Neutrophil (primary cell): ENCODE measurements at regions not wholly inside any gene's neighbourhood (a gene's known extent, or its start where the extent isn't known, plus 50 kb on each side); places are given as distances from the start of the nearest gene placed in this dataset.

Experiments
- H3K27ac ChIP-seq: fragments of 200-600 bp; sonication (generic); 2 replicates; pipeline ENCODE4 v1.5.1; 2016; ENCODE audit warnings: mild to moderate bottlenecking, moderate library complexity
- H3K27me3 ChIP-seq: fragments of 200-600 bp; sonication (generic); 2 replicates; pipeline ENCODE4 v1.6.0; 2016; ENCODE audit warnings: mild to moderate bottlenecking
- H3K36me3 ChIP-seq: fragments of 200-600 bp; sonication (generic); 2 replicates; pipeline ENCODE4 v1.5.1; 2017
- H3K4me1 ChIP-seq, 2 experiments: fragments of 200-600 bp in 1 of 2; sonication (generic) in 1 of 2; 1 replicate in 1 of 2; 2 replicates in 1 of 2; pipeline versions ENCODE4 v1.5.1 to v1.6.1; 2013 to 2016; ENCODE audit warnings: low read depth in 1 of 2, low read length in 1 of 2, mild to moderate bottlenecking in 1 of 2, moderate library complexity in 1 of 2; ENCODE audit not compliant: control insufficient read depth in 1 of 2, insufficient read depth in 1 of 2
- H3K4me3 ChIP-seq, 2 experiments: fragments of 200-600 bp in 1 of 2; sonication (generic) in 1 of 2; 1 replicate in 1 of 2; 2 replicates in 1 of 2; pipeline ENCODE4 v1.5.1; 2013 to 2016; ENCODE audit warnings: low read depth in 1 of 2, low read length in 1 of 2, mild to moderate bottlenecking in 1 of 2, moderate library complexity in 1 of 2
- H3K9me3 ChIP-seq: fragments of 200-600 bp; sonication (generic); 2 replicates; pipeline ENCODE4 v1.5.1; 2016
- CTCF ChIP-seq: fragments of 200-600 bp; sonication (generic); IDR thresholded peaks from 2 replicates; pipeline ENCODE4 v1.5.1; 2016; ENCODE audit warnings: antibody characterized with exemption

GRCh38 chr2:82823892-82824291 lies 1635.2 kb downstream of the SUCLG1 start:
- Histone ChIP-seq H3K27me3 (no peaks in the 10 kb centered on the region), H3K9me3 (no peaks in the 10 kb centered on the region), H3K4me1 (no peaks in the 10 kb centered on the region), H3K27ac (no peak overlapping the region), H3K4me3 (no peak overlapping the region), H3K36me3 (no peaks in the 10 kb centered on the region)
- TF ChIP-seq CTCF = no peak

- no peak overlapping the region for H3K27ac ChIP-seq
- no peaks in the 10 kb centered on the region for H3K36me3 ChIP-seq
- no peaks in the 10 kb centered on the region for H3K27me3 ChIP-seq
- TF ChIP-seq CTCF = no peak
- no peak overlapping the region for H3K4me3 ChIP-seq
- no peaks in the 10 kb centered on the region for H3K4me1 ChIP-seq
- no peaks in the 10 kb centered on the region for H3K9me3 ChIP-seq
Measured at GRCh38 chr2:82819951-82820350, 1639.1 kb downstream of the SUCLG1 start.

DNA sequence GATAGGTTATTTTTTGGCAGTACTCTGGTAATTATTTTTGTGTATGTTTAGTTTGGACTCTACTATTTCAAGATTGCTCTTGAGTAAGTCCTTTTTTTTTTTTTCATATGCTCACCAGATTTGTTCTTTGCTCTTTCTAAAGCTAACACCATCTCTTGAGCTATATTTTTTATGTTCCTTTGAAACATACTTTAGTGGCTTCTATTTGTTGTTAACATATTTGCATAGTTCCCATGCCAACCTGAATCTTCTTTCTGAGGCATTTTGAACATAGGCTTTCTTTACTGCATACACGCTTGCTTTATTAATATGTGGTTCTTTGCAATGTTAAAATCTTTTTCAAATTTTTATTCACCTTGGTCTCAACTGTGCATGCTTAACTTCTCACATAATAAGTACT lies 1644.9 kb downstream of the SUCLG1 start:
- H3K36me3 ChIP-seq = no peaks in the 10 kb centered on the region
- H3K4me3 ChIP-seq = no peak overlapping the region
- no peaks in the 10 kb centered on the region for H3K27me3 ChIP-seq
- no peak for TF ChIP-seq CTCF
- no peaks in the 10 kb centered on the region for H3K4me1 ChIP-seq
- H3K27ac ChIP-seq = no peak overlapping the region
- no peaks in the 10 kb centered on the region for H3K9me3 ChIP-seq

DNA sequence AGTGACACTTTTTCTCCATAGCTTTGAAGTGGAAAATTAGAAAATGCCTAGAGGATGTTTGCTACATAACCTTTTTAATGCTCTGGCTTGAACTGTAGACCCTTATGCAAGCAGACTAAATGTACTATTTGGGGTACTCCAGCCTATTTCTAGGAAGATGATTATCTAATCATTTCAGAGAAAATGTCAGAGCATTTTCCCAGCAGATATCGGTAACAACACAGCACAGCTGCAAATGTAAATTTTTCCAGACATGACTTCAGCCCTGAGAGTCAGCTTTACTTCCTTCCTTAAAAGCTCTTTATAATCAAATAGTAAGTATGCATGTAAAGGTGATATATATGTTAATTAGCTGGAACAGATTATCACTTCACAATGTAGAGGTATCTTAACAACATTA lies 1647.1 kb downstream of the SUCLG1 start:
- Histone ChIP-seq H3K27ac (no peak overlapping the region), H3K27me3 (no peaks in the 10 kb centered on the region), H3K9me3 (no peaks in the 10 kb centered on the region), H3K36me3 (no peaks in the 10 kb centered on the region), H3K4me1 (no peaks in the 10 kb centered on the region), H3K4me3 (no peak overlapping the region)
- no peak for TF ChIP-seq CTCF

GRCh38 chr2:82803307-82803706 lies 1655.8 kb downstream of the SUCLG1 start:
- Histone ChIP-seq H3K4me3 (no peak overlapping the region), H3K36me3 (no peaks in the 10 kb centered on the region), H3K27me3 (no peaks in the 10 kb centered on the region), H3K9me3 (no peaks in the 10 kb centered on the region), H3K27ac (no peak overlapping the region), H3K4me1 (no peaks in the 10 kb centered on the region)
- TF ChIP-seq CTCF = no peak

GRCh38 chr2:82797469-82797868 lies 1661.6 kb downstream of the SUCLG1 start:
- Histone ChIP-seq H3K27ac (no peak overlapping the region), H3K27me3 (no peaks in the 10 kb centered on the region), H3K36me3 (no peaks in the 10 kb centered on the region), H3K4me1 (no peaks in the 10 kb centered on the region), H3K4me3 (no peak overlapping the region), H3K9me3 (no peaks in the 10 kb centered on the region)
- no peak for TF ChIP-seq CTCF
